Endothelial cell of umbilical vein (primary cell): ENCODE measurements at regions not wholly inside any gene's neighbourhood (a gene's known extent, or its start where the extent isn't known, plus 50 kb on each side); places are given as distances from the start of the nearest gene placed in this dataset.

ENCODE experiments used
- EZH2 ChIP-seq: IDR thresholded peaks from 2 replicates; pipeline ENCODE4 v1.6.1; 2012; ENCODE audit warnings: borderline replicate concordance, low read depth, mild to moderate bottlenecking, moderate library complexity, low read length, inconsistent platforms; ENCODE audit not compliant: severe bottlenecking
- JUN ChIP-seq: IDR thresholded peaks from 2 replicates; pipeline ENCODE4 v1.6.1; 2011; ENCODE audit warnings: borderline replicate concordance, low read depth; ENCODE audit not compliant: insufficient read length, insufficient read depth
- POLR2A ChIP-seq: IDR thresholded peaks from 2 replicates; pipeline ENCODE4 v1.6.1; 2012; ENCODE audit warnings: low read depth, mild to moderate bottlenecking, control low read depth, low read length
- POLR2AphosphoS5 ChIP-seq: IDR thresholded peaks from 2 replicates; pipeline ENCODE4 v1.6.1; 2012; ENCODE audit warnings: low read depth, mild to moderate bottlenecking, control low read depth, low read length, moderate library complexity; ENCODE audit not compliant: insufficient read depth
- TF ChIP-seq, protein P1 (sequence below), 2 donors: IDR thresholded peaks; 1 replicate in 1 of 2; 2 replicates in 1 of 2; pipeline ENCODE4 v1.5.1; 2011; ENCODE audit warnings: low read length in 2 of 2, mild to moderate bottlenecking in 2 of 2, moderate library complexity in 2 of 2, control low read depth in 1 of 2, inconsistent platforms in 1 of 2, low read depth in 1 of 2; ENCODE audit not compliant: insufficient read depth in 1 of 2; ENCODE audit errors: extremely low read depth in 1 of 2

DNA sequence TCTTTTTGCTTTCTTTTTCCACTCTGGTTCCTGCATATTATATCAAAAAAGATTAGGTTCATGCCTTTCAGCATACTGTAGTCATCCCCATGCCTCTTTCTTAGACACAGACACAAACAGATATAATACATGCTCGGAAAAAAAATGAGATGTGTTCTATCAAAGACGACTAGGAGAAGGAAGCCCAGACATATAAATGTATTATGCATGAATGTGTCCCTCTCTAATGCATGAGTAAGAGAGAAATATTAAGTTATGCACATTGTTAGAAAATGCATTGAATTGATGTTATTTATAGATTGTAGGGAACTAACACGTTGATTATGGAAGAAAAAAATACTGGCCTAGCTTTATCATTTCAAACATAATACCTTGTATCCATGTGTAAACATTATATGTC is 252.4 kb upstream of the BCHE start:
- TF ChIP-seq, protein P1, sequence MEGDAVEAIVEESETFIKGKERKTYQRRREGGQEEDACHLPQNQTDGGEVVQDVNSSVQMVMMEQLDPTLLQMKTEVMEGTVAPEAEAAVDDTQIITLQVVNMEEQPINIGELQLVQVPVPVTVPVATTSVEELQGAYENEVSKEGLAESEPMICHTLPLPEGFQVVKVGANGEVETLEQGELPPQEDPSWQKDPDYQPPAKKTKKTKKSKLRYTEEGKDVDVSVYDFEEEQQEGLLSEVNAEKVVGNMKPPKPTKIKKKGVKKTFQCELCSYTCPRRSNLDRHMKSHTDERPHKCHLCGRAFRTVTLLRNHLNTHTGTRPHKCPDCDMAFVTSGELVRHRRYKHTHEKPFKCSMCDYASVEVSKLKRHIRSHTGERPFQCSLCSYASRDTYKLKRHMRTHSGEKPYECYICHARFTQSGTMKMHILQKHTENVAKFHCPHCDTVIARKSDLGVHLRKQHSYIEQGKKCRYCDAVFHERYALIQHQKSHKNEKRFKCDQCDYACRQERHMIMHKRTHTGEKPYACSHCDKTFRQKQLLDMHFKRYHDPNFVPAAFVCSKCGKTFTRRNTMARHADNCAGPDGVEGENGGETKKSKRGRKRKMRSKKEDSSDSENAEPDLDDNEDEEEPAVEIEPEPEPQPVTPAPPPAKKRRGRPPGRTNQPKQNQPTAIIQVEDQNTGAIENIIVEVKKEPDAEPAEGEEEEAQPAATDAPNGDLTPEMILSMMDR (IDR thresholded peaks at IDR 0.05; ENCODE audit: extremely low read depth in 1 of 2, insufficient read depth in 1 of 2, low read depth in 1 of 2, low read length in 2 of 2), result no peak
- TF ChIP-seq POLR2A (no peak), JUN (no peak), EZH2 (no peak), POLR2AphosphoS5 (no peak)
